Sigmoid colon (tissue), 6 donors: ENCODE measurements at regions not wholly inside any gene's neighbourhood (a gene's known extent, or its start where the extent isn't known, plus 50 kb on each side); places are given as distances from the start of the nearest gene placed in this dataset.
"Not testable (repeated sequence)": the region's sequence is repeated elsewhere in the genome, so short reads cannot be mapped to it uniquely, and the experiment has no call there.

Experiments
- DNase-seq: peaks from one replicate; pipeline ENCODE4 v3.0.0-alpha.2; 2019
- H3K27ac ChIP-seq, 4 donors: fragments of 200-600 bp; sonication (generic); one replicate each; pipeline ENCODE4 v1.5.1; 2016 to 2019; ENCODE audit warnings: mild to moderate bottlenecking in 1 of 4
- H3K27me3 ChIP-seq, 3 donors: fragments of 200-600 bp; sonication (generic); one replicate each; pipeline ENCODE4 v1.5.1; 2019; ENCODE audit warnings: mild to moderate bottlenecking in 1 of 3
- H3K36me3 ChIP-seq, 4 donors: fragments of 200-600 bp; sonication (generic); one replicate each; pipeline ENCODE4 v1.5.1; 2016 to 2019
- H3K4me1 ChIP-seq, 4 donors: fragments of 200-600 bp; sonication (generic); one replicate each; pipeline ENCODE4 v1.5.1; 2017 to 2019
- H3K4me3 ChIP-seq, 4 donors: fragments of 200-600 bp; sonication (generic); one replicate each; pipeline ENCODE4 v1.5.1; 2017 to 2019; ENCODE audit warnings: mild to moderate bottlenecking in 2 of 4, moderate library complexity in 1 of 4
- H3K9me3 ChIP-seq, 4 donors: fragments of 200-600 bp in 3 of 4; sonication (generic) in 3 of 4; one replicate each; pipeline versions ENCODE4 v1.5.1 to v1.6.1; 2013 to 2019
- WGBS, 2 donors: extraction: QIAGEN DNeasy Blood & Tissue Kit; methylation state at CpG; one replicate each; pipeline ENCODE4 v1.1.7; 2013; 5-methylcytosine and 5-hydroxymethylcytosine counted together
- intact Hi-C: fragments of 100-400 bp; cut with DNase I; formaldehyde crosslinking; loops from one replicate; pipeline ENCODE4 v1.15.1; 2023
- small RNA-seq, 3 donors: library from RNA; depleted of rRNA; stranded (forward); fragments of <200 nt; gene quantifications; one replicate each; pipeline ENCODE3, GENCODE V24; 2016
- donor health status: healthy with polysubstance abuse.
- donor health status: healthy.

DNA sequence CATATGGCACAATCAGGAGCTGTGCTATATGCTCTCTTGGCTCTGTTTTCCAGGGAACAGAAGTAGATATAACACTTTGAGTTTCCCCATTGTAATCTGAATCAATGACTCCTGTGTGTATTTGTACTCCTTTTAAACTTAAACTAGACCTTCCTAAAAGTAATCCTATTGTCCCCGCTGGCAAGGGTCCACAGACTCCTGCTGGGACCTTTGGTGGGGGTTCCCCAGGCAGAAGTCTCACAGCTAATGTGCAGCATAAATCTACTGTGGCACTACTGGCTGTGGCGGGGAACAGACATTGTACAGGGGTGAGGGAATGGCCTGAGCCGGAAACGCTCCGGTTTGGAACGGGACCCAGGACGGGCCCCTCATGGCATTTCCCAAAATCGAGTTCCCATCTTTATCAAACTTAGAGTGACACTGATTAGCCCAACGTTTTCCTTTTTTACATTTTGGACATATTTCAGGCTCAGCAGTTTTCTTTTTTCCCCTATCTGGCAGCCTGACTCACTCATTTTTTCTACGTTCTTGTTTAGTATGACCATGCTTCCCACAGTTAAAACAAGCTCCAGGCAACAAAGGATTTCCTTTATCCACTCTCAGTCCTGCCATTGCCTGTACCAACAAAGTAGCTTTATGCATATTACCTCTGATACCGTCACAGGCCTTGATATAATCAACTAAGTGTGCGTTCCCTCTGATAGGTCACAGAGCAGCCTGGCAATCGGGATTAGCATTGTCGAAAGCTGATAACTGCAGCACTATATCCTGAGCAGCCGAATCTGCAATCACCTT, 59.5 kb upstream of the LPCAT1 start:
- H3K27me3 ChIP-seq, DNase-seq, H3K4me1 ChIP-seq, H3K27ac ChIP-seq, H3K9me3 ChIP-seq, intact Hi-C loops, H3K4me3 ChIP-seq: not testable (repeated sequence)
- H3K36me3 ChIP-seq, result peaks cover 0 to 49% (median 6%) of the 10 kb centered on the region in 4 donors
- WGBS, 2 donors, result 93 to 94% methylated on average over 15 of the region's 15 CpGs

DNA sequence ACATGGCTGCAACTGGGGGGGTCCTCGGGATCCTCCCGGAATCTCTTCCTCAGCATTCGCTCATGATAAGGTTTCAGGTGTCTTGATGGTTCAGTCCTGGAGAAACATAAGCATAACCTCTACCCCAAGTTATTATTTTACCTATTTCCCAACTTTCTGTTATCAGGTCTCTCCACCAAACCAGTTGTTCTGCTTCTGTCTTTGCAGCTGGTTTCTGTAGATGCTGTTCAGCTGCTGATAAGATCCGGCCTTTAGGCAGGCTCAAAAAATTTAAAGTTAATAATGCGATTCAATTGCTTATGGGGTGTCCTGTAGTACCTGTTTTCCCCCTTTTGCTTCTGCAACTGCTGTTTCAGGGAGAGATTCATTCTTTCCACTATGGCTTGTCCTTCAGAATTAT, 55.6 kb upstream of the LPCAT1 start:
- H3K4me1 ChIP-seq, H3K27me3 ChIP-seq, H3K4me3 ChIP-seq, H3K9me3 ChIP-seq, intact Hi-C loops, DNase-seq, H3K27ac ChIP-seq: not testable (repeated sequence)
- peaks cover 0 to 40% (median 3%) of the 10 kb centered on the region in 4 donors for H3K36me3 ChIP-seq
- 96 to 98% methylated on average over 5 of the region's 5 CpGs for WGBS, 2 donors

DNA sequence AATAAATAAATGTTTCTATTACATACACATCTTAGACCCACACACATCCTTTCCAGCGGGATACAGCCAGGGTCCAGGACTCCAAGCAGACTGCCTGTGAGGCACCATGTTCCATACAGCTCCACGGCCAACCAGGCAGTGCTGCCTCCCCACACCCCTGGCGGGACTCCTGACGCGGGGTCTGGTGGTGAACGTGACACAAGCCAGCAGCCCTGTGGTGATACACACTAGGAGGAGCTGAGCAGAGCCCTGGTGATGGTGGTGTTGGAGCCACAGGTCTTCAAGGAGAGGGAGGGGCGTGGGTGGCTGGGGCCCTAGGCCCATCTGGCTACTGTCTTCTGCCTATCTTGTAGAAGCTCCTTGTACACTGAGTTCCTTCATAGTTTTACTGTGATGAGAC, 53.1 kb upstream of the LPCAT1 start:
- H3K9me3 ChIP-seq, H3K4me1 ChIP-seq, intact Hi-C loops, H3K4me3 ChIP-seq, H3K27me3 ChIP-seq, H3K27ac ChIP-seq, DNase-seq: not testable (repeated sequence)
- H3K36me3 ChIP-seq, result peaks cover 0 to 41% (median 0%) of the 10 kb centered on the region in 4 donors
- 88 to 96% methylated on average over 7 of the region's 7 CpGs for WGBS, 2 donors

DNA sequence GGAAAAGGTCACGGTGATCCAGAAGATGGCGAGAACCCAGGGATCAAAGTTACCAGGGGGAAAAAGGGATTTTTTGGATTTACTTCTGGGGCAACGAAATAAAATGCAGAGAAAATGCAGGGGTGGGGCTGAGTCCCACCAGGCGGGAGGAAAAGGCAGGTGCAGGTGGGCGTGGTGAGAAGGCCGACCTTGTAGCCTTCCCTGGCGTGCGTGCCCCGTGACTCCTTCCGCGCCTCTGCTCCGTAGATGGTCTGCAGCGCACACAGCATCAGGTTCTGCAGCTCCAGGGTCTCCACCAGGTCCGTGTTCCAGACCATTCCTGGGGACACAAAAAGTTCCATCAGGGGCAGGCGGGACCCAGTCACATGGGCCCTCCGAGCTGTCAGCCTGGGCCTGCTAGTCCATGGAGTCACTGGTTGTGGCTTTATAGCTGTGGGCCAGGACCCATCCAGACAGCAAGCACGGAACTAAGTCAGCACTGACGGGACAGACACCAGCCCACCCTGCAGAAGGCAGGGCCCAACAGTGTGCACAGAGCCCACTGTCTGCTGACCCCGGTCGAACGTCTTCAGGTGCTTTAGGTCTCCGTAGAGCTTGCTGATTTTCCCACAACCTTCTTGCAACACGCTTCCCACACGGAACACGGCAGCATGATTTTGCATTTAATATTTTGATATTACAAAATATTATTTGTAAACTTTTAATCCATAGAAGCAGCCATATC, 52.4 kb upstream of the LPCAT1 start:
- 95% methylated on average over 23 of the region's 25 CpGs for WGBS, 2 donors
- peaks cover 0 to 37% (median 0%) of the 10 kb centered on the region in 4 donors for H3K36me3 ChIP-seq
- H3K27ac ChIP-seq, H3K9me3 ChIP-seq, H3K4me3 ChIP-seq, intact Hi-C loops, H3K4me1 ChIP-seq, DNase-seq, H3K27me3 ChIP-seq: not testable (repeated sequence)

DNA sequence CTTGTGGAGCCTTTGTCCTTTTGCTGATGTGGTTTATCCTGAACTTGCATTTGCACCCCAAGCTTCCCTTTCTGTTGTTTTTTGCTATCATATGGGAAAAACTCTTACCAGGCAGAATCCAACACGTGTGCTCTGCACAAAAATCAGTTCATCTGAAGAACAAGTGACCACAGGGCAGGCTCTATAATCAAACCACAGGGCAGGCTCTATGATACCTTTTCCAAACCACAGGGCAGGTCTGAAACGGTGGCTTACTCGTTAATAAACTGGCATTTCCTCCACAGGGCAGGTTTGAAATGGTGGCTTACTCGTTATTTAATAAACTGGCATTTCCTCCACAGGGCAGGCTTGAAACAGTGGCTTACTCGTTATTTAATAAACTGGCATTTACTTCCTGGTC, 51.7 kb upstream of the LPCAT1 start:
- H3K4me3 ChIP-seq, DNase-seq, H3K4me1 ChIP-seq, H3K27ac ChIP-seq, H3K27me3 ChIP-seq, H3K9me3 ChIP-seq, intact Hi-C loops: not testable (repeated sequence)
- 22 to 57% methylated on average over 5 of the region's 5 CpGs for WGBS, 2 donors
- H3K36me3 ChIP-seq, result peaks cover 0 to 39% (median 0%) of the 10 kb centered on the region in 4 donors

DNA sequence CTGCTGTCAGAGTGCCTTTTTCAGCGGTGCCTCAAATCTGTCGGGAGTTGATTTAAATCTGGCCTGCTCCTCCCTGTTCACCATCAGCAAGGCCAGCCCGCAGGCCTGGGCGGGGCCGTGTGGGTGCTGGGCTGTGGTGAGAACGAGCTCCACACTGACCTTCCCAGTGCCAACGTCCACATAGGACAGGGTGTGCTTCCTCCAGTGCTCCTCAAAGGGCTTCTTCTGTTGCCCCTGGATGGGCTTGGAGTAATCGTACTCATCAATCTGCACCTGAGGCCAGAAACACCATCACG, 50.2 kb upstream of the LPCAT1 start:
- H3K27me3 ChIP-seq, H3K4me3 ChIP-seq, intact Hi-C loops, H3K9me3 ChIP-seq, H3K4me1 ChIP-seq, H3K27ac ChIP-seq, DNase-seq: not testable (repeated sequence)
- H3K36me3 ChIP-seq, result peaks cover 0 to 35% (median 0%) of the 10 kb centered on the region in 4 donors
- 51 to 83% methylated on average over 8 of the region's 9 CpGs for whole genome bisulfite sequencing, 2 donors

GRCh38 chr5:1573217-1574022, 49.7 kb upstream of the LPCAT1 start:
- H3K27me3 ChIP-seq, H3K4me3 ChIP-seq, H3K4me1 ChIP-seq, DNase-seq, H3K27ac ChIP-seq, intact Hi-C loops, H3K9me3 ChIP-seq: not testable (repeated sequence)
- H3K36me3 ChIP-seq, result peaks cover 0 to 29% (median 0%) of the 10 kb centered on the region in 4 donors
- 59 to 86% methylated on average over 15 of the region's 15 CpGs for WGBS, 2 donors

Small RNA genes lying in the stretch of these regions (small RNA-seq; reads per million reads assigned to genes)
- gene AC091849.1, result 0 reads per million in 3 donors
- gene MIR4277, result 0 reads per million in 3 donors
